Panc1 (cell line): ENCODE measurements at regions not wholly inside any gene's neighbourhood (a gene's known extent, or its start where the extent isn't known, plus 50 kb on each side); places are given as distances from the start of the nearest gene placed in this dataset.

ENCODE experiments used
- ATAC-seq: fragments of 200-7000 bp; cut with Tn5 transposase; 2 replicates; pipeline ENCODE4 v1.9.1; 2020; ENCODE audit warnings: mild to moderate bottlenecking, moderate library complexity
- BruUV-seq: library from RNA; stranded (reverse); fragments of 400-500 nt; replicated peaks from 2 replicates; lab custom pipeline; 2021; lab: Mats Ljungman, UMichigan
- CTCF ChIA-PET: fragments of 300-600 bp; sonication (Branson Sonifier 250); formaldehyde crosslinking; loops from one replicate; lab custom pipeline; 2022; ENCODE audit warnings: antibody characterized with exemption; lab: Charles Lee
- POLR2A ChIA-PET: fragments of 300-600 bp; sonication (Branson Sonifier 250); formaldehyde crosslinking; loops from one replicate; lab custom pipeline; 2022; ENCODE audit warnings: antibody characterized with exemption; lab: Charles Lee
- DNase-seq: peaks from one replicate; pipeline ENCODE4 v3.0.0-alpha.2; 2010; ENCODE audit warnings: low read depth, low spot score
- H3K27ac ChIP-seq: 2 replicates; pipeline ENCODE4 v1.5.1; 2011; ENCODE audit warnings: mild to moderate bottlenecking, low read length, inconsistent platforms
- H3K27me3 ChIP-seq: fragments of 200-500 bp; sonication (Bioruptor generic); 2 replicates; pipeline ENCODE4 v1.6.0; 2014; ENCODE audit warnings: low read length, inconsistent platforms; ENCODE audit not compliant: control insufficient read depth, insufficient read depth
- H3K36me3 ChIP-seq: fragments of 200-500 bp; sonication (Bioruptor generic); 2 replicates; pipeline ENCODE4 v1.5.1; 2014; ENCODE audit warnings: inconsistent platforms, mild to moderate bottlenecking, low read length, moderate library complexity; ENCODE audit not compliant: control insufficient read depth, insufficient read depth
- H3K4me1 ChIP-seq: 2 replicates; pipeline ENCODE4 v1.5.1; 2011; ENCODE audit warnings: inconsistent platforms, mild to moderate bottlenecking, low read length, moderate library complexity; ENCODE audit not compliant: control insufficient read depth, insufficient read depth
- H3K4me3 ChIP-seq, 2 experiments: 2 replicates each; pipeline ENCODE4 v1.5.1; 2011 to 2012; ENCODE audit warnings: low read depth in 2 of 2, low read length in 2 of 2, mild to moderate bottlenecking in 2 of 2, inconsistent platforms in 1 of 2, moderate library complexity in 1 of 2
- H3K9me3 ChIP-seq: fragments of 200-500 bp; sonication (Bioruptor generic); 2 replicates; pipeline ENCODE4 v1.5.1; 2014; ENCODE audit warnings: low read depth, mild to moderate bottlenecking, inconsistent platforms, low read length, moderate library complexity; ENCODE audit not compliant: control insufficient read depth, insufficient read depth
- POLR2AphosphoS5 ChIP-seq: IDR thresholded peaks from 2 replicates; pipeline ENCODE4 v1.6.1; 2012; ENCODE audit warnings: mild to moderate bottlenecking, low read depth, low read length, moderate library complexity
- SIN3A ChIP-seq: IDR thresholded peaks from 2 replicates; pipeline ENCODE4 v1.6.1; 2012; ENCODE audit warnings: low read depth, mild to moderate bottlenecking, low read length, moderate library complexity, borderline replicate concordance; ENCODE audit not compliant: insufficient read depth
- TCF7L2 ChIP-seq: IDR thresholded peaks from 2 replicates; pipeline ENCODE4 v1.6.1; 2011; ENCODE audit warnings: mild to moderate bottlenecking, low read depth, low read length, inconsistent platforms
- in situ Hi-C: cut with HindIII; loops from 2 replicates; pipeline ENCODE4 v1.10.0; 2016; ENCODE audit warnings: low sequenced_read_pairs, low pct_unique_long_range_greater_than_20kb
- intact Hi-C: fragments of 100-400 bp; cut with micrococcal nuclease; formaldehyde crosslinking; loops from one replicate; pipeline ENCODE4 v1.10.0; 2022; ENCODE audit not compliant: unreplicated experiment
- TF ChIP-seq, protein P1 (sequence below), 2 experiments: IDR thresholded peaks; 2 replicates each; pipeline ENCODE4 v1.6.1; 2011 to 2012; ENCODE audit warnings: low read depth in 2 of 2, control low read depth in 1 of 2, low read length in 1 of 2, mild to moderate bottlenecking in 1 of 2, moderate library complexity in 1 of 2; ENCODE audit not compliant: insufficient read depth in 1 of 2
- TF ChIP-seq, protein P2 (sequence below): fragments of 450-650 bp; IDR thresholded peaks from 2 replicates; pipeline ENCODE4 v1.5.1; 2017; ENCODE audit warnings: mild to moderate bottlenecking

DNA sequence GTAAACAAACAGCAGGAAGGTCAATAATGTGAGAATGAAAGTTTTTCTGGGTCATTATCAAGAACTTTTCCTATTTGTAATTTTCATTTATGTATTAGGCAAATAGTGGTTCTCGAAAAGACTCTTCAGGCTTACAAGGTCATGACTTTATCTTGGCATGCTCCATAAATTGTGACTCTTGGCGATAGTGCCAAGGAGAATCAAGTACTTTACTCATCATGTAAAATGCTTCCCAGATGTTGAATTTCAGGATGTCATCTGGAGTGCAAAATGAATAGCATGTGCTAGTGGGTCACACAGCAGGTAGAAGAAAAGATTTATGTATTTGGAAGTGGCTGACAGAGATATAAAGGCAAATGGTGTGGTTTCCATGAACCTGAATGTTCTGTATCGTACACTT, 1492.7 kb upstream of the PCDH20 start:
- Histone ChIP-seq H3K36me3 (no peaks in the 10 kb centered on the region), H3K27ac (no peak overlapping the region), H3K27me3 (no peaks in the 10 kb centered on the region), H3K4me1 (no peaks in the 10 kb centered on the region), H3K4me3 (no peak overlapping the region), H3K9me3 (no peaks in the 10 kb centered on the region)
- DNase-seq (no peak), ATAC-seq (no peak)
- TF ChIP-seq, protein P1, sequence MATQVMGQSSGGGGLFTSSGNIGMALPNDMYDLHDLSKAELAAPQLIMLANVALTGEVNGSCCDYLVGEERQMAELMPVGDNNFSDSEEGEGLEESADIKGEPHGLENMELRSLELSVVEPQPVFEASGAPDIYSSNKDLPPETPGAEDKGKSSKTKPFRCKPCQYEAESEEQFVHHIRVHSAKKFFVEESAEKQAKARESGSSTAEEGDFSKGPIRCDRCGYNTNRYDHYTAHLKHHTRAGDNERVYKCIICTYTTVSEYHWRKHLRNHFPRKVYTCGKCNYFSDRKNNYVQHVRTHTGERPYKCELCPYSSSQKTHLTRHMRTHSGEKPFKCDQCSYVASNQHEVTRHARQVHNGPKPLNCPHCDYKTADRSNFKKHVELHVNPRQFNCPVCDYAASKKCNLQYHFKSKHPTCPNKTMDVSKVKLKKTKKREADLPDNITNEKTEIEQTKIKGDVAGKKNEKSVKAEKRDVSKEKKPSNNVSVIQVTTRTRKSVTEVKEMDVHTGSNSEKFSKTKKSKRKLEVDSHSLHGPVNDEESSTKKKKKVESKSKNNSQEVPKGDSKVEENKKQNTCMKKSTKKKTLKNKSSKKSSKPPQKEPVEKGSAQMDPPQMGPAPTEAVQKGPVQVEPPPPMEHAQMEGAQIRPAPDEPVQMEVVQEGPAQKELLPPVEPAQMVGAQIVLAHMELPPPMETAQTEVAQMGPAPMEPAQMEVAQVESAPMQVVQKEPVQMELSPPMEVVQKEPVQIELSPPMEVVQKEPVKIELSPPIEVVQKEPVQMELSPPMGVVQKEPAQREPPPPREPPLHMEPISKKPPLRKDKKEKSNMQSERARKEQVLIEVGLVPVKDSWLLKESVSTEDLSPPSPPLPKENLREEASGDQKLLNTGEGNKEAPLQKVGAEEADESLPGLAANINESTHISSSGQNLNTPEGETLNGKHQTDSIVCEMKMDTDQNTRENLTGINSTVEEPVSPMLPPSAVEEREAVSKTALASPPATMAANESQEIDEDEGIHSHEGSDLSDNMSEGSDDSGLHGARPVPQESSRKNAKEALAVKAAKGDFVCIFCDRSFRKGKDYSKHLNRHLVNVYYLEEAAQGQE (IDR thresholded peaks at IDR 0.05; ENCODE audit: insufficient read depth in 1 of 2, low read depth in 2 of 2, low read length in 1 of 2) = no peak
- TF ChIP-seq TCF7L2 (no peak), POLR2AphosphoS5 (no peak), SIN3A (no peak)
- TF ChIP-seq, protein P2, sequence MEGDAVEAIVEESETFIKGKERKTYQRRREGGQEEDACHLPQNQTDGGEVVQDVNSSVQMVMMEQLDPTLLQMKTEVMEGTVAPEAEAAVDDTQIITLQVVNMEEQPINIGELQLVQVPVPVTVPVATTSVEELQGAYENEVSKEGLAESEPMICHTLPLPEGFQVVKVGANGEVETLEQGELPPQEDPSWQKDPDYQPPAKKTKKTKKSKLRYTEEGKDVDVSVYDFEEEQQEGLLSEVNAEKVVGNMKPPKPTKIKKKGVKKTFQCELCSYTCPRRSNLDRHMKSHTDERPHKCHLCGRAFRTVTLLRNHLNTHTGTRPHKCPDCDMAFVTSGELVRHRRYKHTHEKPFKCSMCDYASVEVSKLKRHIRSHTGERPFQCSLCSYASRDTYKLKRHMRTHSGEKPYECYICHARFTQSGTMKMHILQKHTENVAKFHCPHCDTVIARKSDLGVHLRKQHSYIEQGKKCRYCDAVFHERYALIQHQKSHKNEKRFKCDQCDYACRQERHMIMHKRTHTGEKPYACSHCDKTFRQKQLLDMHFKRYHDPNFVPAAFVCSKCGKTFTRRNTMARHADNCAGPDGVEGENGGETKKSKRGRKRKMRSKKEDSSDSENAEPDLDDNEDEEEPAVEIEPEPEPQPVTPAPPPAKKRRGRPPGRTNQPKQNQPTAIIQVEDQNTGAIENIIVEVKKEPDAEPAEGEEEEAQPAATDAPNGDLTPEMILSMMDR = no peak
- in situ Hi-C loops (no loop called here), intact Hi-C loops (no loop called here)
- ChIA-PET CTCF (no interaction called here), POLR2A (no interaction called here)
- no TSS peak for BruUV-seq

DNA sequence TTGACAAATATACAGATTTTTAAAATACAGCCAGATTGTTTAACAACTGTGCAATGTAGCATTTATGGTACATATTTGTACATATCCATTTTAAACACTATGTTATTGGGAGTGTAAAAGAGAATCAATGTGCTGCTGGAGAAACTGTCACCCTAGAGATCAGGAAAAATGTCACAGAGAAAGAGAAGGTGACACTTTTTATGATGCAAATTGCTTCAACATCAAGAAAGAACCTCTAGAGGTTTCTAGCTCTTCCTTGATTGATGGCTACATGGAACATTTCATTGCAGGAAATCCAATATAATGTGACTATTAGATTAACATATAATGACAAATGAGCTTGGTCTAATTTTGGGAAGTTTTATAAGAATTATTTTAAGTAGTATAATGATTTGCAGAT, 1491.2 kb upstream of the PCDH20 start:
- ATAC-seq = no peak
- no peak for TF ChIP-seq POLR2AphosphoS5
- TF ChIP-seq, protein P1 (IDR thresholded peaks at IDR 0.05; ENCODE audit: insufficient read depth in 1 of 2, low read depth in 2 of 2, low read length in 1 of 2) = no peak
- TF ChIP-seq TCF7L2 = no peak
- TF ChIP-seq, protein P2 = no peak
- no peak for TF ChIP-seq SIN3A
- H3K9me3 ChIP-seq = no peaks in the 10 kb centered on the region
- no peaks in the 10 kb centered on the region for H3K27me3 ChIP-seq
- DNase-seq = no peak
- no TSS peak for BruUV-seq
- no peak overlapping the region for H3K4me3 ChIP-seq
- no peaks in the 10 kb centered on the region for H3K36me3 ChIP-seq
- no peak overlapping the region for H3K27ac ChIP-seq
- CTCF ChIA-PET = no interaction called here
- in situ Hi-C loops (no loop called here), intact Hi-C loops (no loop called here)
- POLR2A ChIA-PET = no interaction called here
- H3K4me1 ChIP-seq = no peaks in the 10 kb centered on the region
